ENCODE measurements at regions not wholly inside any gene's neighbourhood (a gene's known extent, or its start where the extent isn't known, plus 50 kb on each side); places are given as distances from the start of the nearest gene placed in this dataset.
"Not testable (repeated sequence)": the region's sequence is repeated elsewhere in the genome, so short reads cannot be mapped to it uniquely, and the experiment has no call there.

DNA sequence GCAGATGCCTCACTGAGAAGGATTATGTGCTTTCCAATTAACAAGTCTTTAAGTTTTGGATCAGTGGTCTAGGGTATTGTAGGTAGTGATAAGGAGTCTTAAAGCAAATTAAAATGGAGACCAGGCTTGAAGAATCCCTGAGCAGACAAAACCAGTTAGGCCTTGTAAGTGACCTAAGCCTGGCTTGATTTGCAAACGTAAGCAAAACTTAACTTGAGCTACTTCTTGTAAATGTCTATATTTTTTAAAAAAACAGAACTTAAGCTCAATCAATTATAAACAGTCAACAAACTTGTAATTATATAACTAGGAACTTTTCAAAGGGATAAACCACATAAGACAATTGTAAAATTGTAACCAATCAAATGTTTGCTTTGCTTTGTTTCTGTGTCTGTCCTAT is 72.7 kb upstream of the NALF2 start:
- DNase-seq (ENCODE audit: extremely low read depth, low read depth): no peak
- H3K4me3 ChIP-seq (replicated peaks; ENCODE audit: low read depth, low read length): no peak overlapping the region
- no peak for TF ChIP-seq CTCF (IDR thresholded peaks at IDR 0.05; ENCODE audit: low read depth, low read length, missing control alignments)

DNA sequence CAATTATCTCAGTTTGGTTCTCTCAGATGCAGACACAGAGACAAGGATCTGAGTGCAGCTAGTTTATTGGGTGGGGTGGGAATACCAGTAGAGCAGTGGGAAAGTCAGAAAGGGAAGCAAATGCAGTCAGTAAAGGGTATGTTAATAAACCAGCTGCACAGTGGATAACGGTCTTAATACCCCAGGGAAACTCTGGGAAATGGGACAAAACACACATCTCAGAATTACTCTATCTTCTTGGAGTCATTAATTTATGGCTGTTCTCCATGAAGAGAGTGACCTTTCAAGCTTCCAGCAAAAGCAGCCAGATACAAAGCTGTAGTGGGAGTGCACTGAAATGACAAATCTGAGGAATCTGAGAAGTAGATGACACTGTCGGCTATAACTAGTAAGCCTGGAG is 73.3 kb upstream of the NALF2 start:
- DNase-seq (ENCODE audit: extremely low read depth, low read depth): no peak
- H3K4me3 ChIP-seq (replicated peaks; ENCODE audit: low read depth, low read length): no peak overlapping the region
- TF ChIP-seq CTCF (IDR thresholded peaks at IDR 0.05; ENCODE audit: low read depth, low read length, missing control alignments): no peak

GRCh38 chrX:69429339-69430015 is 74.6 kb upstream of the NALF2 start:
- DNase-seq (ENCODE audit: extremely low read depth, low read depth): no peak
- no peak for TF ChIP-seq CTCF (IDR thresholded peaks at IDR 0.05; ENCODE audit: low read depth, low read length, missing control alignments)
- no peak overlapping the region for H3K4me3 ChIP-seq (replicated peaks; ENCODE audit: low read depth, low read length)

DNA sequence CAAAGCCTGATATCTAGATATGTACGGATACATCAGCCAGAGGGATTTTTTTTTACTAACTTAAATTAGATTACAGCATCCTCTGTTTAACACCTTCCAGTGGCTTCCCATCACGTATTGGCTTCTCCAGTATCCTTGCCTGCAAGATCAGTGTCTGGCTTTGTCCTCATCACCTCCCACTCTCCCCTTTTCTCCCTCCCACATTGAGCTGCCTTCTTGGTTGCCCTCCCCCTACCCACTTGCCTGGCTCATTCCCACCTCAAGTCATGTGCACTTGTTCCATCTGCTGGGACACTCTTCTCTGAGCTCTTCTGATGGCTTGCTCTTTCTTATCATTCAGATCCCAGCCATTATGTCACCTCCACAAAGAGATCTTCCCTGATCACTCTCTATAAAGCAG is 75.9 kb upstream of the NALF2 start:
- TF ChIP-seq CTCF (IDR thresholded peaks at IDR 0.05; ENCODE audit: low read depth, low read length, missing control alignments): no peak

DNA sequence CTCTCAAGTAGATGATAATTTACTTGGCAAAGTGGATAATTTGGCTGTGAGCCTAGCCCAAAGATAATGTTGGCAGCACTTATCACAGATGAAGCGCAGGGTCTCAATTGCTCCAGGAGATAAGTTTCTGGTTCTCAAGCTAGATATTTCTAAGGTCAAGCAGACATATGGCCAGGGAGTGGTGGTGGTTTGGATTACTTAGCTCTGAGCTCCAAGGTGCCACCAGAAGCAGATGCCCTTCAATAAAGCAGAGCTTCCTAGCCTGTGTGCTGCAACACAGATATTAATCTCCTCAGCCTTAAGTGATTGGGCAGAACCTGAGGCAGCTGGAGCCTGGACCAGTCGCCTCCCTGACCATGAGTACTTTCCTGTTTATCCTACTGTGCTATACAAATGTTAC is 79.2 kb upstream of the NALF2 start:
- TF ChIP-seq CTCF (IDR thresholded peaks at IDR 0.05; ENCODE audit: low read depth, low read length, missing control alignments): no peak
- H3K4me3 ChIP-seq (replicated peaks; ENCODE audit: low read depth, low read length): no peak overlapping the region
- DNase-seq (ENCODE audit: extremely low read depth, low read depth): no peak

More for the DNA sequence above, 75.9 kb upstream of the NALF2 start:
- H3K4me3 ChIP-seq (replicated peaks; ENCODE audit: low read depth, low read length): no peak overlapping the region
- no peak for DNase-seq (ENCODE audit: extremely low read depth, low read depth)

DNA sequence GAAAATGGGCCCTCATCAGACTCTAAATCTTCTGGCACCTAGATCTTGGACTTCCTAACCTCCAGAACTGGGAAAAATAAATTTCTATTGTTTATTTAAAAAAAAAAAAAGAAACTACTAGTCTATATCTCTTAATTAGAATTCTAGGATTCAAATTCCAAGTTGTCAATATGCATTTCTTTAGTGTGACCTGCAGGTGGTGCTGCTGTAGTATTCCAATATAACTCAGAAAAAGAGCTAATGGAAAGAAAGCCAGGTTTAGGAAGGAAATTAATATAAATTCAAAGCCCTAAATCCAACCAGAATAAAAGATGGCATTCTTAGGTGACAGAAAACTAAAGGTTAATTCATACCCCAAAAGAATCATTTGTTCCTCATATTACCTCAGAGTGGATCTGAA is 80.0 kb upstream of the NALF2 start:
- peak; percentile 14 for TF ChIP-seq CTCF (IDR thresholded peaks at IDR 0.05; ENCODE audit: low read depth, low read length, missing control alignments)
- DNase-seq (ENCODE audit: extremely low read depth, low read depth): no peak
- no peak overlapping the region for H3K4me3 ChIP-seq (replicated peaks; ENCODE audit: low read depth, low read length)

- not testable (repeated sequence) for H3K4me3 ChIP-seq (replicated peaks; ENCODE audit: low read depth, low read length); DNase-seq (ENCODE audit: extremely low read depth, low read depth)
These were observed 81.9 kb upstream of the NALF2 start for GRCh38 chrX:69422208-69422607.

Data from HFF-Myc (cell line).